HG03520 (cell line): ENCODE measurements at regions not wholly inside any gene's neighbourhood (a gene's known extent, or its start where the extent isn't known, plus 50 kb on each side); places are given as distances from the start of the nearest gene placed in this dataset.

Experiments
- ATAC-seq: cut with Tn5 transposase; IDR thresholded peaks from one replicate; pipeline ENCODE4 v1.9.1; 2021; ENCODE audit warnings: mild to moderate bottlenecking, moderate library complexity; ENCODE audit not compliant: unreplicated experiment

DNA sequence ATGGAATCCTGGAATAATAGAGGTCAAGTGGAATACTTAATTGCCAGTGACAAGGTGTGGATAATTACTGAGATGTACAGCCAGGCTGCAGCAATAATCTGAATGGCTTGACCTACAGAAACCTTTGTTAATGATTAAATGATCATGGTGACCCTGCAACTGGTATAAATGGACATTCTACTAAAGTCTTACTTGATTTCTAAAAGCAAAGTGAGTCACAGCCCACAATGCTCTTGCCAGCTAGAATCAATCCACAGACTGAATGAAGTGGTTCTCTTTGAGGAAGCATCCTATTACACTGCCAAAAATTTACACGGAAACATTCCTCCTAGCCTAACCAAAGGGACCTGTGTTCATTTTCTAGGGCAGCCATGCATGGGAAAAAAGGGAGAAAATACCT lies 518.5 kb downstream of the SOX5 start:
- no peak for ATAC-seq

DNA sequence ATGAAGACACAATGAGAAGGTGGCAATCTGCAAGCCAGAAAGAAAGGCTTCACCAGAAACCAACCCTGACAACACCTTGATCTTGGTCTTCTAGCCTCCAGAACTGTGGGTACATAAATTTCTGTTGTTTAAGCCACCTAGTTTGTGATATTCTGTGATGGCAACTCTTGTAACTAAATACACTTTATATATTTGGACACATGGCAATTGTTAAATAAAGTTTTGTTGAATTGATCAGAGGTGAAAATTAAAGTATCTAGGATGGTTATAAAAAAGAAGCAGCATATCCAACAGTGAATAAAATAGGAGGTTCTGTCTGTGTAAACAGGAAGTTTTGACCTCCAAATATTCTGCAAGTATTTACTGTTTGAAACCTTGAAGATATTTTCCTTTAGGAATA lies 516.3 kb downstream of the SOX5 start:
- no peak for ATAC-seq

DNA sequence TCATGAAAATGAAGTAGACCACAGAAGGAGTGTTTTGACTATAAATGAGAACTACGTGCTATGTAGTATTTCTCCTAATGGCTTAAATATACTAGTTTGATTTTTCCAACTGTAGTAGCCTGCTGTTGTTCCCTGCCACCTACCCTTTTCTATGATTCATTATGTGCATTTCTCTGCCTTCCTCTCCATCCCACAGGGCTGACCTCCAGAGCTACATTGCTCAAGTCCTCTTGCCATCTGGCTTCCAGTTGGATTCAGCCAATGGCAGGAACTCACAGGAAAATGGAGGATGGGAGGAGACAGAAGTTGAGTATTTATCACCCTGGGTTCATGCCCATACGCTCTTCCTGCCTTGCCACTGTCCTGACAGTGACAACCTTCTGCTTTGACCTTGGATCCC lies 515.3 kb downstream of the SOX5 start:
- ATAC-seq = no peak

DNA sequence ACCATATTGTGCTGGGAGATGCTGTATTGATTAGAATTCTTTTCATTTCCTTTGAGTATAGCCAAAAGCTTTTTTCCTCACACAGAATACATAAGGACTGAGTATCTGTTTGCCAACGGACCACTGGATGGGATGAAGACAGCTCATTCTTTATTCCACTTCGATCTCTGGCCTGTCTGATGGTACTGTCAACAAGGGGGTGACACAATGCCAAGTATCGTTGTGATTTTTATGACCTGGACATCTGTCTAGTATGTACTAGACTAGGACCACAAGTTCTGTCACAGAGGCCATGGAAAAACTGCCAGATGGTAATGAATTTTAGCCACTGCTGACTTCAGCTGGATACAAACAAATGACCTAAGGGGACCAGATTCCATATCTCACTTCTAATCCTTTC lies 502.7 kb downstream of the SOX5 start:
- no peak for ATAC-seq

DNA sequence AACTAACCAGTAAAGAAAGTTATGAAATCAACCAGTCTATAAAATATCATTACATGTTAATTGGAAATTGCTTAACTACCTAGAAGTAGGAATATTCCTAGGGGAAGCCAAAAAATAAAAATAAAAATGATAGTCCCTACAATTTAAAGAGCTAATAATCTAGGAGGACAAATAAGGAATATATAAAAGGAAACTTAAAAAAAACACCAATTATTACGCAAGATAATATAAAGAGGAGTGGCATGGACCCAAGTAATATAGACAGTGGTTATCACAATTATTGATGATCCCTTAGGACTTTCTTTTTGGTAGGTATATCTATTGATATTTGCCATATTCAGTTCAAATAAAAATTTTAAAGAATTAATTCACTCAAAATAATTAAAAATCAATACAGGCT lies 498.7 kb downstream of the SOX5 start:
- ATAC-seq = no peak

DNA sequence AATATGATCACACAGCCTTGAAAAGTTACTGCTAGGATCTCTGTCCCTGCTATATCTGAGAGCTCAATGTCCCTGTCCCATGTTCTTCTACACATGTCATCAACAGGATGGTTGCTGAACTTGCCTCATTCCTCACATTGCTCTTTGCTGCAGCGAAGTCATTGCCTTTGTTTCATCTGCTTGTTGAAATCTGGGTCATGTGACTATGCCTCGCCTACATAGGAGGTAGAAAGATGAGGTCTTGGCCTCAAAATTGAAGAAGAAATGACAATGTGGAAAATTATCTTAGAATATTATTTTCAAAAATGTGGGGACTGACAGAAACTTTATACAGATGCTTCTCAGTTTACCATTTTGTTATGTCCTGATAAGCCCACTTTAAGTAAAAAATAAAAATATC lies 494.2 kb downstream of the SOX5 start:
- ATAC-seq = no peak

DNA sequence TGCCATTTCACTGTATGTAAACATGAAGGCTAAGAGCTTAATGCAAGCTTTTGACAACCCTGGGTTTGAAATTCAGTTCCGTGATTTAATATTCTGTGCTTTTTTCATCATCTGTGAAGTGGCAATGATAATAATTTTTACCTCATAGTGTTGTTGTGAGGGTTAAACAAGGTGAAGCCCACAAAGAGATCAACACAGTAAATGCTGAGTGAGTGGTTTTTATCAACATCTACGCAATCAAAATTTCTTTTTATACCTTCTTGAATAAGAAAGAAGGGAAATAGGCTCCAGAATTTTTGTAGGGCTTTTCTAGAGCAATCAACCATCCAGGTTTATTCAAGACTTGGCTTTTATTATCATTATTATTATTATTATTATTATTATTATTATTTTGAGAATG lies 490.8 kb downstream of the SOX5 start:
- no peak for ATAC-seq

DNA sequence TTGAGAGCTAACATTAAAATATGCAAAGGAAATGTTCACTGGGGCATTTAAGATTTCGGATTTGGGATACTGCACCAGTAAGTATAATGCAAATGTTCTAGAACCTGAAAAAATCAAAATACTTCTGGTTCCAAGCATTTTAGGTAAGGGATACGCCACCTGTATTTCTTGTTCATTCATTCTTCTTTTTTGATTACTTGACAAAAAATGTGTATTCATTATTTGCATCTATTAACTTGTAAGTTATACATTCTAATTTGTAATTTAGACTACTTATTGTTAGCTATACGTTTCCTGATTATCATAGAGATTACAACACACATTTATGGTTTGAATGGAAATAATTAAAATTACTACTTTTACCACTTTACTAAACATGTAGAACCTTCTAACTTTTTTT lies 486.9 kb downstream of the SOX5 start:
- ATAC-seq = no peak

DNA sequence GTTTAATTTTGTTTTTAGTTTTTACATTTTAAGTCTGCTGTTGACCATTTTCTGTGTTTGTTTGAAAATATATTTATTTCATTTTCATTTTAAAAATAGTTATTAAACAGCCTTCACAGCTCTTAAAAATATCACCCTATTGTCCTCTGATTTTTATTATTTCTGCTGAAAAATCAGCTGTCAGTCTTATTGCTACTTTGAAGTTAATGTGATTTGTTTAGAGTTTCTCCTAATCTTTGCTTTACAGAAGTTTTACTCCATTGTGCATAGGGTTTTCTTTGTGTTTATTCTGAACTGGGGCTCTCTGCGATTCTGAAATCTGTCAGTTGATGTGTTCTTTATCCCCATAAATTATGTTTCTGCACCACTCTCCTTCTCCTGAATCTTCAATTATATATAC lies 486.3 kb downstream of the SOX5 start:
- ATAC-seq = no peak

DNA sequence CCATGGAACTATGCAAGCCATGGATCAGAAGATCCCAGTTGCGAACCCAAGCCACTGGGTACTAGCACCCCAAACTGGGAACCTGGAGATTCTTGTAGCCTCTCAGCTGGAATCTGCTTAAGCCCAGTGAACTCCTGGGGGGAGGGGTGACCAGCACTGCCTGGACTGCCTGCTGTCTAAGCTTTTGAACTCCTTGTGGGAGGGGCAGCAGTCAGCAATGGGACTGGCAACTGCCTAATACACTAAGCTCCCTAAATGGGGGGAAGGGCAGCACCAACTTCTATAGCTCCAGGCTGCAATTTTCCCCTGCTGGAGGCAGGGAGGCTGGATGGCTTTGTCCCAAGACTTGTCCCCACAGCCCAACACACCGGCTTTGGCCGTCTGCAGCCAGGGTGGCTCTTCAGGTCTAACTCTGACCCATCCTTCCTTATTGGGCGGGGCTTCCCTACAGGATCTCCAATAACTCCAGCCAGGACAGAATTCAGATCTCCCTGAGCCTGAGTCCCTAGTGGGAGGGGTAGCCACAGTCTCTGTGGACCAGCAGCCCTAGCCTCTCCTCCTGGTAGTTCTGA lies 485.1 kb downstream of the SOX5 start:
- ATAC-seq = no peak

DNA sequence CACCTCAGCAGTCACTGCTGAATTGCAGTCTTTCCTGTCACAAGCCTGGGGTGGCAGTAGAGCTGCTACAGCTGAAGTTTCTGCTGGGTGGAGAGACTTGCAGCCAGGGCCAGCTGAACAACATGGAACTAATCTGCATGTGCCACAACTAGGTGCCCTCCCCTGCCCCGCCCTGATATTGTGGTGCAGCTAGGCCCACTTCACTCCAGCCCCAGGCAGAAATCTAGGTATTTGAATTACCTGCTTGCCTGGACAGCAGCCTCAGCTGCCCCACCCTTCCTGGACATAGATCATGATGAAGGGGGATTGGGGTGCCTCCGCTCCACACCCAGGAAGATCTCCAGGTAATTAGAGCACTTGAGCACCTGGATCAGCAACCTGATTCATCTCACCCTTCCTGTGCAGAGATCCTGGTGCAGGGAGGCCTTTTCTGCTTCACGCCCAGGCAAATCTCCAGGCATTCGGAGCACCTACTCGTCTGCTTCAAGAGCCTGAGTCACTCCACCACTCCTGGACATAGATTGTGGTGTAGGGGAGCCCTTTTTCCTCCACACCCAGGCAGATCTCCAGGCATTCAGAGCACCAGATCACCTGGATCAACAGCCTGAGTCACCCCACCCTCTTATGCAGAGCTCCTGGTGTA lies 477.0 kb downstream of the SOX5 start:
- ATAC-seq = no peak

DNA sequence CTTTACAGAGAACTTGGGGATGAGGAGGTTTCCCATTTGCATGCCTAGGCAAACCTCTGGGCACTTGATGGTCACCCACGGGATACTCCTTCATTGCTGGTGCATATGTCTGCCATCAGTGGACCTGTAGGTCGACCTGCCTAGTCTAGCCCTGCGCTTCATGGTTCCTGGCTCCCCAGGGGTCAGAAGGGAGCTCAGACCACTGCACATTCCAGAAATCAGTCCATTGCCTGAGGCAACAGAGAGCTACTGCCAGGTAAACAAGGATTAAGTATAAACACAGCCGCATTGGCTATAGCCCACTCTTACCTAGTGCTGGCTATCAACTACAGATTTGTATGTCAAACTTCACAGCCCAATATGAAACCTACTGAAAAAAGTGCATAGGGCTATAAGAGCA lies 476.4 kb downstream of the SOX5 start:
- no peak for ATAC-seq

DNA sequence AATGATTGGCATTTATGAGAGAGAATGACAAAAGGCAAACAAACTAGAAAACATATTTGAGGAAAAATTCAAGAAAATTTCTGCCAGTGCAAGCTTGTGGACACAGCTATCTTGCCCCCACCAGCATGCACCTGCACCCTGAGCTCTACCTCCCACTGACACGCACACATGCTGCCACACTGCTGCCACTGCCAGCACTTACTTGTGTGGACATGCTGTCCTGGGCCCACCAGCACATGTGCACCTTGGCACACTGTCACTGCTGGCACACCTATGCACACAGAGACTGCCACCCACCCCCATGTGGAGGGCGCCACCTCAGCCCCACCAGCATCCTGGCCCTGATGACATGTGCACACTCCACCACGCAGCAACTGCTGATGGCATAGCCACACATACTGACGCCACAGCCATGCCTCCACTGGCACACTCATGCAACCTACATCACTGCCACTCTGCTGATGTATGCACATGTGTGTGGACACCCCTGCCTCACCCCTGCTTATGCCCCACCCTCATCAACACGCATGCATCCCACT lies 475.0 kb downstream of the SOX5 start:
- ATAC-seq = no peak
